ENCODE measurements at regions not wholly inside any gene's neighbourhood (a gene's known extent, or its start where the extent isn't known, plus 50 kb on each side); places are given as distances from the start of the nearest gene placed in this dataset.

DNA sequence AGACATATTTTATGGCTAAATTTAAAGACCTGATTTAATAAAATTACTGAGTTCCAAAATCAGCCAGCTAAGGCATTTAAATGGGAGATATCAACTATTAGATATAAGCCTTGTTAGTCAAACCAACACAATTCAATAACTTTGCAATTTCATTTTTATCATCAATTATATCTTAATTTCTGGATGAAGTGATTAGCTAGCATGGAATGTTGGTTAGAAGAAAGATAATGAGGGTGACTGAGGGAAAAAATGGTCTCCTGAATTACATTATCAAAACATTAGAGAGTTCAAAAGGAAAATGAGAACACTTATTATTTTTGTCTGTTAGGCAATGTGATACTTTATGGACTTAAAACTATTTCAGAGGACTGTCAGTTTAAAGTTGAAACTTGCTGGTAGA lies 525.7 kb downstream of the CDH11 start:
- Histone ChIP-seq H3K27me3 (ENCODE audit: insufficient read depth, poor library complexity, severe bottlenecking) (no peaks in the 10 kb centered on the region), H3K27ac (replicated peaks) (no peak overlapping the region), H3K4me3 (replicated peaks; ENCODE audit: insufficient read depth, low read length) (no peak overlapping the region)
- TF ChIP-seq, protein P1, sequence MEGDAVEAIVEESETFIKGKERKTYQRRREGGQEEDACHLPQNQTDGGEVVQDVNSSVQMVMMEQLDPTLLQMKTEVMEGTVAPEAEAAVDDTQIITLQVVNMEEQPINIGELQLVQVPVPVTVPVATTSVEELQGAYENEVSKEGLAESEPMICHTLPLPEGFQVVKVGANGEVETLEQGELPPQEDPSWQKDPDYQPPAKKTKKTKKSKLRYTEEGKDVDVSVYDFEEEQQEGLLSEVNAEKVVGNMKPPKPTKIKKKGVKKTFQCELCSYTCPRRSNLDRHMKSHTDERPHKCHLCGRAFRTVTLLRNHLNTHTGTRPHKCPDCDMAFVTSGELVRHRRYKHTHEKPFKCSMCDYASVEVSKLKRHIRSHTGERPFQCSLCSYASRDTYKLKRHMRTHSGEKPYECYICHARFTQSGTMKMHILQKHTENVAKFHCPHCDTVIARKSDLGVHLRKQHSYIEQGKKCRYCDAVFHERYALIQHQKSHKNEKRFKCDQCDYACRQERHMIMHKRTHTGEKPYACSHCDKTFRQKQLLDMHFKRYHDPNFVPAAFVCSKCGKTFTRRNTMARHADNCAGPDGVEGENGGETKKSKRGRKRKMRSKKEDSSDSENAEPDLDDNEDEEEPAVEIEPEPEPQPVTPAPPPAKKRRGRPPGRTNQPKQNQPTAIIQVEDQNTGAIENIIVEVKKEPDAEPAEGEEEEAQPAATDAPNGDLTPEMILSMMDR (IDR thresholded peaks at IDR 0.05; ENCODE audit: insufficient read depth, low read length) = no peak
- TF ChIP-seq, protein P2, sequence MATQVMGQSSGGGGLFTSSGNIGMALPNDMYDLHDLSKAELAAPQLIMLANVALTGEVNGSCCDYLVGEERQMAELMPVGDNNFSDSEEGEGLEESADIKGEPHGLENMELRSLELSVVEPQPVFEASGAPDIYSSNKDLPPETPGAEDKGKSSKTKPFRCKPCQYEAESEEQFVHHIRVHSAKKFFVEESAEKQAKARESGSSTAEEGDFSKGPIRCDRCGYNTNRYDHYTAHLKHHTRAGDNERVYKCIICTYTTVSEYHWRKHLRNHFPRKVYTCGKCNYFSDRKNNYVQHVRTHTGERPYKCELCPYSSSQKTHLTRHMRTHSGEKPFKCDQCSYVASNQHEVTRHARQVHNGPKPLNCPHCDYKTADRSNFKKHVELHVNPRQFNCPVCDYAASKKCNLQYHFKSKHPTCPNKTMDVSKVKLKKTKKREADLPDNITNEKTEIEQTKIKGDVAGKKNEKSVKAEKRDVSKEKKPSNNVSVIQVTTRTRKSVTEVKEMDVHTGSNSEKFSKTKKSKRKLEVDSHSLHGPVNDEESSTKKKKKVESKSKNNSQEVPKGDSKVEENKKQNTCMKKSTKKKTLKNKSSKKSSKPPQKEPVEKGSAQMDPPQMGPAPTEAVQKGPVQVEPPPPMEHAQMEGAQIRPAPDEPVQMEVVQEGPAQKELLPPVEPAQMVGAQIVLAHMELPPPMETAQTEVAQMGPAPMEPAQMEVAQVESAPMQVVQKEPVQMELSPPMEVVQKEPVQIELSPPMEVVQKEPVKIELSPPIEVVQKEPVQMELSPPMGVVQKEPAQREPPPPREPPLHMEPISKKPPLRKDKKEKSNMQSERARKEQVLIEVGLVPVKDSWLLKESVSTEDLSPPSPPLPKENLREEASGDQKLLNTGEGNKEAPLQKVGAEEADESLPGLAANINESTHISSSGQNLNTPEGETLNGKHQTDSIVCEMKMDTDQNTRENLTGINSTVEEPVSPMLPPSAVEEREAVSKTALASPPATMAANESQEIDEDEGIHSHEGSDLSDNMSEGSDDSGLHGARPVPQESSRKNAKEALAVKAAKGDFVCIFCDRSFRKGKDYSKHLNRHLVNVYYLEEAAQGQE (IDR thresholded peaks at IDR 0.05; ENCODE audit: insufficient replicate concordance, low read depth) = no peak
- no peak for TF ChIP-seq GABPA (IDR thresholded peaks at IDR 0.05; ENCODE audit: low read depth)
- no peak for DNase-seq (ENCODE audit: low read depth in 1 of 2, low spot score in 1 of 2)

DNA sequence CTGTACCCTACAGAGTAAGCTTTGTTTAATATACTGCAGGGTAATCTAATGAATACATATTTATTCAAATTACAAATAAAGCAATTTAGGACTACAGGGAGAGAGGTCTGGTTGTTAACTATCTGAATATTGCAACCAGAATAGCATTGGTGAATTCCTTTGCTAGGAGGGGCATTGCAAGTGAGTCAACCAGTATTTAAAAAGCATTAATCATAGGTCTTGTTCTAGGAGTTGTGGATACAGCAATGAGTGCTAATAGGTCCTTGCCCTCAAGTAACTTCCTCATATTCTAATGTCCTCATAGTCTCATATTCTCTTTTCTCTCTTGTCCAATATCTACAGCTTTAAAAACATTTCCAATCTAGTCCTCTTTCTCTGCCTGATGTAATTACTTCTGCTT lies 531.4 kb downstream of the CDH11 start:
- no peak overlapping the region for H3K27ac ChIP-seq (replicated peaks)
- no peaks in the 10 kb centered on the region for H3K27me3 ChIP-seq (ENCODE audit: insufficient read depth, poor library complexity, severe bottlenecking)
- DNase-seq (ENCODE audit: low read depth in 1 of 2, low spot score in 1 of 2) = no peak
- no peak overlapping the region for H3K4me3 ChIP-seq (replicated peaks; ENCODE audit: insufficient read depth, low read length)
- TF ChIP-seq, protein P1 (IDR thresholded peaks at IDR 0.05; ENCODE audit: insufficient read depth, low read length) = no peak
- no peak for TF ChIP-seq SPI1 (IDR thresholded peaks at IDR 0.05; ENCODE audit: borderline replicate concordance, low read depth)
- TF ChIP-seq, protein P2 (IDR thresholded peaks at IDR 0.05; ENCODE audit: insufficient replicate concordance, low read depth) = no peak
- no peak for TF ChIP-seq POLR2AphosphoS5 (IDR thresholded peaks at IDR 0.05; ENCODE audit: low read depth)
- no peak for TF ChIP-seq GABPA (IDR thresholded peaks at IDR 0.05; ENCODE audit: low read depth)

DNA sequence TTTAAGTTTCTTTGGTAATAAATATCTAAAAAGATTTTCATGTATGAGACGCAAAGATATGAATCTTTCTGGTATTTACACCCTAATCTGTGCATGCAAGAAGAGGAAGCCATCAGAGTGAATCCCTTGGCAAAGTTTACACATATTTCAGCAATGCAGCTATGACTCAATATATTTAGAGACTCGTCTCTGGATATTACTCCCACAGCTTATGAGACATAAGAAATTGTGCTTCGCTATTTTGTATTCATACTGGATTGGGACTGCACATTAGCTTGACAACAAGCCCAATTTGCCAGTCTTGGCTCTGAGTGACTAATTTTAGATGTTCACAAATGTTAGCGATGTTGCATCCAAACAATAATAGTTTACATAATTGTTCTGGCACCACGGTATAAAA lies 532.0 kb downstream of the CDH11 start:
- TF ChIP-seq, protein P1 (IDR thresholded peaks at IDR 0.05; ENCODE audit: insufficient read depth, low read length) = no peak
- TF ChIP-seq GABPA (IDR thresholded peaks at IDR 0.05; ENCODE audit: low read depth) (no peak), SPI1 (IDR thresholded peaks at IDR 0.05; ENCODE audit: borderline replicate concordance, low read depth) (no peak), POLR2AphosphoS5 (IDR thresholded peaks at IDR 0.05; ENCODE audit: low read depth) (no peak)
- TF ChIP-seq, protein P2 (IDR thresholded peaks at IDR 0.05; ENCODE audit: insufficient replicate concordance, low read depth) = no peak
- no peak for DNase-seq (ENCODE audit: low read depth in 1 of 2, low spot score in 1 of 2)
- H3K27ac ChIP-seq (replicated peaks) = no peak overlapping the region
- no peak overlapping the region for H3K4me3 ChIP-seq (replicated peaks; ENCODE audit: insufficient read depth, low read length)
- no peaks in the 10 kb centered on the region for H3K27me3 ChIP-seq (ENCODE audit: insufficient read depth, poor library complexity, severe bottlenecking)

Data from HL-60 (cell line).